ENCODE measurements at regions not wholly inside any gene's neighbourhood (a gene's known extent, or its start where the extent isn't known, plus 50 kb on each side); places are given as distances from the start of the nearest gene placed in this dataset.

GRCh38 chr14:76615331-76615730, 145.9 kb upstream of the VASH1 start:
- TF ChIP-seq, protein P1, sequence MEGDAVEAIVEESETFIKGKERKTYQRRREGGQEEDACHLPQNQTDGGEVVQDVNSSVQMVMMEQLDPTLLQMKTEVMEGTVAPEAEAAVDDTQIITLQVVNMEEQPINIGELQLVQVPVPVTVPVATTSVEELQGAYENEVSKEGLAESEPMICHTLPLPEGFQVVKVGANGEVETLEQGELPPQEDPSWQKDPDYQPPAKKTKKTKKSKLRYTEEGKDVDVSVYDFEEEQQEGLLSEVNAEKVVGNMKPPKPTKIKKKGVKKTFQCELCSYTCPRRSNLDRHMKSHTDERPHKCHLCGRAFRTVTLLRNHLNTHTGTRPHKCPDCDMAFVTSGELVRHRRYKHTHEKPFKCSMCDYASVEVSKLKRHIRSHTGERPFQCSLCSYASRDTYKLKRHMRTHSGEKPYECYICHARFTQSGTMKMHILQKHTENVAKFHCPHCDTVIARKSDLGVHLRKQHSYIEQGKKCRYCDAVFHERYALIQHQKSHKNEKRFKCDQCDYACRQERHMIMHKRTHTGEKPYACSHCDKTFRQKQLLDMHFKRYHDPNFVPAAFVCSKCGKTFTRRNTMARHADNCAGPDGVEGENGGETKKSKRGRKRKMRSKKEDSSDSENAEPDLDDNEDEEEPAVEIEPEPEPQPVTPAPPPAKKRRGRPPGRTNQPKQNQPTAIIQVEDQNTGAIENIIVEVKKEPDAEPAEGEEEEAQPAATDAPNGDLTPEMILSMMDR (IDR thresholded peaks at IDR 0.05; ENCODE audit: low read depth, low read length), result no peak
- TF ChIP-seq EZH2phosphoT487 (IDR thresholded peaks at IDR 0.05; ENCODE audit: low read depth), result no peak

Measured in OCI-LY3 (cell line).